HG03045 (cell line): ENCODE measurements at regions not wholly inside any gene's neighbourhood (a gene's known extent, or its start where the extent isn't known, plus 50 kb on each side); places are given as distances from the start of the nearest gene placed in this dataset.
"Not testable (repeated sequence)": the region's sequence is repeated elsewhere in the genome, so short reads cannot be mapped to it uniquely, and the experiment has no call there.

Experiments used
- ATAC-seq: cut with Tn5 transposase; IDR thresholded peaks from one replicate; pipeline ENCODE4 v1.9.1; 2021; ENCODE audit warnings: mild to moderate bottlenecking, moderate library complexity; ENCODE audit not compliant: unreplicated experiment

DNA sequence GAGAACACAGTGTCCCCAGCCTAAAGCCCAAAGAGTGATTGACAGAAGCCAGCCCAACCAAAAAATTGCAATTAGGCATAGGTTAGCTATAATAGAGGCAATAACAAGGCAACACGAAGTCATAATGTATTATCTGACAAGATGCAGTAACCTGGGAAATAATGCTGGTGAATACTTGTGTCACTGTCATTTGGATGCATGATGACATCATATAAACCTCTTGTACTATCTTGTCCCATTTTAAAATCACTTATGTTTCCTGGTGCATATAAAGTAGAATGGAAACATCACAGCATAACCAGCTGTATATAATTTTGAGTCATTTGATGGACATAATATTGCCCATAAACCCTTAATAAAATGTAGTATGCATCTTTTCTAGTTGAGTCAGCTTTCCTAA is 1138.3 kb upstream of the LRRTM3 start:
- ATAC-seq = no peak

DNA sequence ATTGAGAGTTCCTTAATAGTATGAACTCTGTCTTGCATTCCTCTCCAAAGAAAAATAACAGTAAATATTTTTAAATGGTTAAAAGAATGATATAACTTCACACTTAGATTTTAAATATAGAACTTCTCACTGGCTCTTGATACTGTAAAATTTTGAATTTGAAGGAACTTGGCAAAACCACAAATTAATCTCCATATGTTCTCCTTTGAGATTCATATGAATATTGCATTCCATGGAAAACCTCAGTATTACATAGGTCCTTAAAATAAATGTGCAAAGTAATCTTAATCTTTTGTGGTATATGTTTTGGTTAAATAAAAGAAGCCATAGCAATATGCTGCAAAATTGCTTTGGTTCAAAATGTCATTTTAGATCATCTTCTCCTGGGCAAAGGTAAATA is 1137.6 kb upstream of the LRRTM3 start:
- ATAC-seq = no peak

DNA sequence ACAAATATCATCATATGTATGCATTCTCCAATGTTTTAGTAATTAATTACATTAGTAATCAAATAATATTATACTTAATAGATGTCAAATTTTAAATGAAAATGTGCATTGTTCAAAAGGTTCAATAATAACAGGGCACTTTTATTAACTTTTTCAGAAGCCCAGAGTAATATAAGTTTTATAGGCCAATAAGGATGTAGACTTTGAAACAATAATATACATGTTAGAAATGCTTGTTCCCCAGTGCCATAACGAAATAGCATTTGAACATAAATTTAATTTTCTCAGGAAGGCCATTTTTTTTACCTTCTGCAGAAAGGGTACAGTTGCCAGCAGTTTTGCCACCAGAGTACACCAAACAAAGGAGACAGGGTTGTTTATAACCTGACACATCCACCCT is 1133.9 kb upstream of the LRRTM3 start:
- ATAC-seq = no peak

DNA sequence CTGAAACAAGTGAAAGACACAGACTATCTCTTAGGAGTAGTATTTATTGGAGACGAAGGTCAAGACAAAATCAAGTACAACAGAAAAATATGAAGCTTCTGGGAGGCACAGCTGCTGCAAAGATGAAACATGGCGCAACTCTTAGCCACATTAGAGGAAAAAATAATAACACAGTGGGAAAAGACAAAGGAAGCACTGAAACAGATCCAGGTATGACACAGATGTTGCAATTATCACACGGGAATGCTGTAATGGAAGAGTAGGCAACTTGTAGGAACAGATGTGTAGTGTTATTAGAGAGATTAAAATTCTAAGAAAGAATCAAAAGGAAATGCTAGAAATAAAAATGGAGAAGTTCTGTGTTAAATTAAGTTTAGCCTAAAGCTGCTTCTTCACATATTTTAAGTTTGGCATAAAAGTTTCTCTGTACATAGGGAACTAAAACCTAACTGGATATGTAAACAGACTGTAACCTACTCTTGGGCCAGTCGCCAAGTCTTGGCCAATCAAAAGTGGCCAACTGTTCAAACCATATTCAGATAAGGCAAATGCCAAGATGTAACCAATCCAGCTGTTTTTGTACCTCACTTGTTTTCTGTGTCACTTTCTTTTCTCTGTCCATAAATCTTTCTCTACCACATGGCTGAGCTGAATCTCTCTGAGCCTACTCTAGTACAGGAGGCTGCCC is 1132.0 kb upstream of the LRRTM3 start:
- ATAC-seq = no peak

DNA sequence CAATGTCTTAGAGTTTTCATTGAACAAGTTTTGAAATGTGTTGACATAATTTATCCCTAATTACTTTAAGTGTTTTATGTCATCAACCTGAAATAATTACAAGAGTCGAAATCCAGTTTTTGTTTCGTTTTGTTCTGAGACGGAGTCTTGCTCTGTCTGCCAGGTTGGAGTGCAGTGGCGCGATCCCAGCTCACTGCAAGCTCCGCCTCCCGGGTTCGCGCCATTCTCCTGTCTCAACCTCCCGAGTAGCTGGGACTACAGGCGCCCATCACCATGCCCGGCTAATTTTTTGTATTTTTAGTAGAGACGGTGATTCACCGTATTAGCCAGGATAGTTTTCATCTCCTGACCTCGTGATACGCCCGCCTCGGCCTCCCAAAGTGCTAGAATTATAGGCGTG is 1131.0 kb upstream of the LRRTM3 start:
- ATAC-seq = not testable (repeated sequence)

DNA sequence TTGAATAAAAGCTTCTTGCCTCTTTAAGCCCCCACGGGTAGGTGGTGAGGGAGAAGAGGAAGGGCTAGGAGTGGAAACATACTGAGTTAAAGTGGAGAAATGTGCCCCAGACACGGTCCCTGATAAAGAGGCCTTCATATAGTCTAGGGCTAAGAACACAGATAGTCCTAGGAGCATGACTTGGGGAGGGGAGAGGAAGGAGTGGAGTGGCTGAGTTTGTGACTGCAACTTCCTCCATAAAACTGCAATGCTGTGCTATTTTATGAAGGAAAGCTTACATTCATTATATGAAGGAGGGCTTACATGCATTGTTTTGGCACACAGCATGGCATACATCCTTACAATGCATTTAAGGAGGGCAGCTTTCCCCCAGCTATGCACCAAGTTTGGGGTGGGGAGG is 1129.4 kb upstream of the LRRTM3 start:
- no peak for ATAC-seq

DNA sequence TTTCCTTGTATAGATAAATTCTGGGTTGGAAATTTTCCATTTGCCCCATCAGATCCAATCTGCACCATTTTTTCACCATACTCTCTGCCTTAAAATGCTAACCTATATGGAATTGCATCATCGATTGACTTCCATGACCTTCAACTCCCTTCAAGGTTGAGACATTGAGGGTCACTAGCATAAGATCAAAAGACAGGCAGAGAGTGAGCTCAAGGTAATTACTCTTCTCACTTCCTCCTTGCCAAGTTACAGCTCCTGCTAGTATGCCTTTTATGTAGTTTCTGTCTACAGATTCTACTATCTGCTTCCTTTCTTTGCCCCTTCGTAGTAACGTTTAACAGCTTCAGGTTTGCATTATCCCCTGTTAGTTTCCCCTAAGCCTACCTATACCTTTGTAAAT is 1127.7 kb upstream of the LRRTM3 start:
- ATAC-seq = no peak

DNA sequence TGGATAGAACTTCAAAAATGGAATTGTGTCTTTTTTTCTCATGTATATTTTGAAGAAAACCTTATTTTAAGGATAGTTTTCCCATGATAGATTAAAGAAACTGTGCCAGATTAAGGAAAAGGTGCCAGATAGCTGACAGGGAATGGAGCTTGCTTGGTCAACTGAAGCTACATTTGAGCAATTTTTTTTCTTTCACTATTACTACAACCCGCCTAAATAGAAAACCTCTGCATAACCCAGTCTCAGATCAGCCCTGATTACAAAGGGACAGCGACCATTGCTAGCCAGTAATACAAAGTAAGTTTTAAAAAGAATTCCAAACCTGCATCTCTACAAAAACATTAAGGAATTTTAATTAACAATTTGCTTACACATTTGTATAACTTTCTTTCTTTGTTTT is 1123.4 kb upstream of the LRRTM3 start:
- no peak for ATAC-seq

DNA sequence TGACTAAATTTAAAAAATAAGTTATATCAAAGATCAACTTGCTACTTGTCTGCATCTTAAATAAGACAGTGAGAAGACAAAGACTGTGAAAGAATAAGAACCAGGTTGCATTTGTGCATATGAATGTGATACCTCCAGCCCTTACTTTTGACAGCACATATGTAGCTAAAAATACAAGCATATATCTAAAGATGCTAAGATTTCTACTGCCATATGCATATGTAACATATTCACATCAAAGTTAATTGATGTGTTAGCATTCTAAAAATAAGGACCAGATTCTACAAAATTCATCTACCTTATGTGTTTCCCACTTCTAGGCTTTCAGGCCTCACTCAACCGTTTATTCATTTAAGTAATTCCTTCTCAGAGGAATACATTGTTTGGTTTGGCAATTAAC is 1120.3 kb upstream of the LRRTM3 start:
- ATAC-seq = no peak

DNA sequence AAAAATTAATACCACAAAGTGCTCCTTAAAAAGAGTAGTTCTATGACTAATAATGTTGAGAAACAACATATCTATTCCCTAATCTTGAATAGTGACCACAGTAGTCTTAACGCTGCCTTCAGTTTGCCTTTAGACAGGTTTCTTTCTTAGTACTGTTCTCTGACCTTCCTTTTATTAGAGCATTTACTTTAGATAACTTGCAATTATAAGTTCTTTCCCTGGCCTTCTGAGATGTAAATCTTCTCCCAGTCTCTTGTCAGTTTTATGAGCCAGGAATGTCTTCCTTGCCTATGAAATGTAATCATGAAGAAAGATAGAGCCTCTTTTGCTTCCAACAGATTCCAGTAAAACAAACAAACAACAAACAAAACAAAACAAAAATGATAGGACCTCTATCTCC is 1119.8 kb upstream of the LRRTM3 start:
- no peak for ATAC-seq

DNA sequence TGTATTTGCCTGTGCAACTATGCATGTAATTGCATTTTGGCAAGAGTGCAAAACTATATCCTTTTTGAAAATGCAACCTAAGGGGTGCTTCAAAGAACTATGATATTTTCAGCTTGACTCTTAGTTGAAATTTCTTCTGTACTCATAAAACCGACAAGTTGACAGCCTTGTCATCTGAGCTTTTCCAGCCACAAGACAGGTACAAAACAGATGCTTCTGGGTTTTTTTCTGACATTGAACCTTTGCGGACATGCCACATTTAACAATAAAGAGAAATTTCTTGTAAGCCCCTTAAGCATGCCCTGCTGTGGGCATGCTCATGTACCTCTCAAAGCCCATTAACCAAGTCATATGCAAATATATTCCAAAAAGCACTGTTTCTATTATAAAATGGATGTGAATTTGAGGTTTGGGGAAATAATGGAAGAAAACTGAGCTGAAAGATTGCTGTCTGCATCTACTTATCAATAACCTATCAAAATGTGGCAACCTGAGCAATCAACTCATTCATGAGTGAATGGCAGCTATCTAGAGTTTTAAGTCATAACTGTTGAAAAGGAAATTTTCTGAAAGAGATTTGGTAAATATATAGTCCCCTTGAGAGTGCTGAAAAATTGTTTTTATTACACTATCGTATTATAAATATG is 1117.0 kb upstream of the LRRTM3 start:
- ATAC-seq = no peak

DNA sequence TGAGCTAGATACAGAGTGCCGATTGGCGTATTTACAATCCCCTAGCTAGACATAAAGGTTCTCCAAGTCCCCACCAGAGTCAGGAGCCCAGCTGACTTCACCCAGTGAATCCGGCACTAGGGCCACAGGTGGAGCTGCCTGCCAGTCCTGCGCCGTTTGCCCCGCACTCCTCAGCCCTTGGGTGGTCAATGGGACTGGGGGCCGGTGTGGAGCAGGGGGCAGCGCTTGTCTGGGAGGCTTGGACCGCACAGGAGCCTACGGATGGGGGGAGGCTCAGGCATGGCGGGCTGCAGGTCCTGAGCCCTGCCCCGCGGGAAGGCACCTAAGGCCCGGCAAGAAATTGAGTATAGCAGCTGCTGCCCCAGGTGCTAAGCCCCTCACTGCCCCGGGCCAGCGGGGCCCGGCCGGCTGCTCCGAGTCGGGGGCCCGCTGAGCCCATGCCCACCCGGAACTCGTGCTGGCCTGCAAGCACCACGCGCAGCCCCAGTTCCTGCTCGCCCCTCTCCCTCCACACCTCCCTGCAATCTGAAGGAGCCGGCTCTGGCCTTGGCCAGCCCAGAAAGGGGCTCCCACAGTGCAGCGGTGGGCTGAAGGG is 1113.8 kb upstream of the LRRTM3 start:
- ATAC-seq = no peak

DNA sequence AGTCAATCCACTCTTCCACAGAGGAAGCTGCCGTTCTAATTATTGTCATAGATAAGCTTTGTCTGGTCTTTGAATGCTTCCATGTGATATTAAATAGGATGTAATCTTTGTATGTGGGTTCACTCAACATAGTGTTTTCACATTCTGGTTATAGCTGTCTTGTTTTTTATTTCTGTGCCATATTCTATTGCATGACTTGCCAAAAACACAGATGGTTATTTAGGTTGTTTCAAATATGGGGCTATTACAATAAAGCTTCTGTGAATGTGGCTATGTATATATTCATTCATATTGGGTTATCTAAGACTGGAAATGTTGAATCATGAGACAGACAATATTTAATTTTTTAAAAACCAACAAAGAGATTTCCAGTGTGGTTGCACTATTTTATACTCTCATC is 1109.3 kb upstream of the LRRTM3 start:
- no peak for ATAC-seq

DNA sequence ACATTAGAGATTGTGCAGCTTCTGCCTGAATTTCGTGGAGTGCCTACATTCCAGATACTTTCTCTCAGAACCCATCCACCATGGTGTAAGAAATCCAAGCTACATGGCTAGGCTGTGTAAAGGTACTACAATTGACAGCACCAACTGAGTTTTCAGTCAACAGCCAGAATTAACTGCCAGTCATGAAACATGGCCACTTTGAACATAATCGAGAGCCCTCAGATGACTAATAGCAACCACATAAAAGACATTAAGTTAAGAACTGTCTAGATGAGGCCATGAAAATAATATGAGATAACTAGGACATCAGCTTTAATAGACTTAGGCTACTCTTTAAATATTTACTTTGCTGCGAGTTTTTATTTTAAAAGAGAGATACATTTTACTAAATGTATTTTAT is 1106.8 kb upstream of the LRRTM3 start:
- ATAC-seq = no peak

DNA sequence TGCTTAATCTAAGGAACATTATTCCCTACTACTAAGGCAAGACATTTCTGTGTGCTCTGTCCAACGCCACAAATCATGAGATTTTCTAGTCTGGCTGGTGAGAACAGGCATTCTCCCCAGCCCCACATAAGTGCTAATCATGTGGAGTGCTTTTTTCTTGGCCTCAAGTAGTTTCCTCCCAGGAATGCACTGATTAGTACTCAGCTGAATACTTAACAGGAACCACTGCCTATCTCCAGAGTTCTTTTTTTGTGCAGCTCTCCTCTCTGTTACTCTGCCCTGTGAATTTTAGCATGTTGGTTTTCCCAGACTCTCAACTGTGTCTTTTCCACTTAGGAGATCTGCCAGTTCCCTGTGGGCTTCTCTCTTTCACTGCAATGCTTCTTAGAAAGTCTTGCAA is 1098.5 kb upstream of the LRRTM3 start:
- ATAC-seq = no peak

DNA sequence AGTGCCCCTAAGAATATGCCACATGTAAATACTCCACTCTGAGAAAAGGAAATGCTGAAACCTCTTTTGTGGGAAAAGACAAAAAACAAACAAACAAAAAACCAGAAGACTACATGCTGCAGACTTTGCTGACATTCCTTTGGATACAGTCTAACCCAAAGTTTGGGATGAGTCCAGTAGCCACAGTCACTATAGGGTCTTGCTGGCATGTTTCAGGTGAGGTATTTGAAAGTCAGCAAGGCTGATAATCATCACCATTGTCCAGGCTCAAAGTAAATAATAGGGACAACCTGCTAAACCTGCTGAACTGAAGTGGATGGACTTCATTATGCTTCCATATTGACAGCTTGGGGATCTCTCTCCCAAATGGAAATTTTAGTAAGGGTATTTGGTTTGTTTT is 1087.0 kb upstream of the LRRTM3 start:
- ATAC-seq = no peak

DNA sequence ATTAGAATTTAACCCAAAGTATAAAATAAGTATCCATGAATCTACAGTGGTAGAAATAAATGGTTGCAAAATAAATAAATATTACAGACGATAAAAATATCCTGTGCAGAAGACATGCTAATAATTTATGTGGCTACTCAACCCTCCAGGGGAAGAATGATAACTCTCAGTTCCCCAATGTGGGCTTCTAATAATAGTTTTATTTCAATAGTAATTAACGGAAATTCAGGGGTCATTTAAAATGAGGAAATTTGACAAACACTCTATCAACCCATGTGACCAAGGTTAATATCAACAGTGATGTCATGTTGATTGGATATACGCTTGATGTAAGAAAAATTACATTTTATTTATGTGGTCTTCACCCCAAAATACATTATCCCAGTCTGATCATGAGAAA is 1082.6 kb upstream of the LRRTM3 start:
- no peak for ATAC-seq

DNA sequence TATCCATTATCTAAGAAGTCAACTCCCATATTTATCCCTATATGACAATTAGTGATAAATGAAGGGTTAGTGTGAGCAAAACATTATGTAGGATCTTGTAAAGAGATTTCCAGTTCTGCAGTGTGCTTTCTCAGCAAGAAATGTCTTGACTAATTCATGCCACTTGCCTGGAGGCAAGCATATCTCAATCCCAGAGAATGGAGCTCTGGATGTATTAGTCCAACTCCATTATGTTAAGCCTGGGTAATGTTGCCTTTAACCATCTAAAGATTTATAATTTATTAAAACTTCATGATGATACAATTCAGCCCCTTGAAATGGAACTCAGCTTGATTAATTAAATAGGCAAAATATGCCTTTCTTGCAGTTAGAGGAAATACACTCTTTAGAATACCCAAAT is 1079.9 kb upstream of the LRRTM3 start:
- ATAC-seq = no peak

DNA sequence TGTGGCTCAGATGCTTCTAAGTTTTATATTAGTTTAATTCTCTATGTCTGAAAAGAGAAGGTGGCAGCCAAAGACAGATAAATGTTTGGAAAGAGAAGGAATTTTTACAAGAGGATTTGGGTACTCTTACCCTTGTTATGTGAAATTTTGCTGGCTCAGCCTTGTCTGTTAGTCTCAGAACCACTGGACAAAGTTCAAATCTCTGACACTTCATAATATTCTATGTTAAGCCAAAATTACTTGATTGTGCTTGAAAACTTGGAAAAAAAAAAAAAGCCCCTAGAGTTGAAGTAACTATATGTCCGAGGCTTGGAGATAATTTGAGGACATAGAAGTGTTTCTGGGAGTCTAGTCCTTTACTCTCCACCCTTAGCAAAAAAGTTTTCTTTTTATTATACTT is 1079.3 kb upstream of the LRRTM3 start:
- ATAC-seq = no peak

DNA sequence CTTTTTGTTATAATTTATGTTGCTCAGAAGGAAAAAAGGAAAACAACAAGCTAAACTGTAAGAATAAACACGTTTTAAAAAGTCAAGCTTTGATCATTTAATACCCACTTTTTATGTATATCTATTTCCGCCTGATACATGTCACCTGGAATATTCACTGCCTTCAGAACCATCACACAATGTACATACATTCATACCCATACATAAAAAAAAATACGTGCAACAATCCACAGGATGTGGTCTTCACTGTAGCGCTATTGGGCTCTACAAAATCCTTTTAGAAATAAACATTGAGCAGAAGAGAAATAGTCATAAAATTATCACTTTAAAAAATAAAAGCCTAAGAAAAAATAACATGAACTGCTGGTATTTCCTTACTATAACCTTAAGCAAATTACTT is 1078.9 kb upstream of the LRRTM3 start:
- ATAC-seq = no peak

DNA sequence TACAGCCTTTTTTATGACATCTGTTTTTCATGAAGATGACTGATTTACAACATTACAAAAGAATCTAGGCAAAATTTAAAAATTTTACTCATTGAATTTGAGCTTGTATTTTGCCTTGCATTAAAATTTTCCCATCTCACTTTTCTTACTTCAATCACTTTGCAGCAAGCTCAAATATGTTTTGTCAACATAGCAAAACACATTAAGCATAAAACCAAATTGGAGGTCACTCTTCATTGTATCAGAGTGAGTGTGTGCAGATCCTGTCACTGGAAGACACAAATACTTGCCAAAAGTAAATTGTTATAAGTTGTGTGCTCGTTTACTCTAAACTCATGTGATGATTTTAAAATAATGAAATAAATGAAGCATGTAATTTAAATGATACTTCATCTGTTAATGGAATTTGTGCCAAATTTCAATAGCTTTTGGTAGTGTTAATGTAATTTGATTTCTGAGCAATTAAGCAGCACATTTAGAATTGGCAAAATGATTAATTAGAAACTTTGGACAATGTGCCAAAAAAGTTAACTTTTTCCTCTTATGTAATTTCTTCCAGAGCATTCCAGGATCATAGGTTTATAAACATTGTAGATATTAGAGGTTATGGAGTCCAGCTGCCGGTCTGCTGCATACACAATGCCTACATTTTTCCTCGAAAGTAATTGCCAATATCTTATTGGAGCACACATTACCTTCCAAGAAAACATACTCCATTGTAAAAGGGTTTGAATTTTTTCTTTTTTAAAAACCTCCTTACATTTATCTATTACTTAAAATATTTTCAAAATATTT is 1078.2 kb upstream of the LRRTM3 start:
- ATAC-seq = no peak

DNA sequence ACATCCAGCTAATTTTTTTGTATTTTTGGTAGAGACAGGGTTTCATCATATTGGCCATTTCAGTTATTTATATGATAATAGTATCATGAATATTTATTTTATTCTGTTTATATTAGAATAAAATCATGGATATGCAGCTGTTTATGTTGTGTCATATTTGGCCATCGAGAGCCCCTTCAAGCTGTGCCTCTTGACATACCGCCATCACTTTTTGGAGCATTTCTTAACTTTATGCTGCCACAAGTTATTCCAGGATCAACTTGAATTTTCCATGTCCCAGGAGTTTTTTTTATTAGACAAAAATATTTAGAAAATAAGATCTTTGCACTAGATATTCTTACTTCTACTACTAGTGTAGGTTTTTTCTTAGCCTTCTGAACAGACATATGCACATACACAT is 1067.0 kb upstream of the LRRTM3 start:
- no peak for ATAC-seq
